ENCODE measurements at regions not wholly inside any gene's neighbourhood (a gene's known extent, or its start where the extent isn't known, plus 50 kb on each side); places are given as distances from the start of the nearest gene placed in this dataset.

GRCh38 chr7:25500393-25500921, 272.2 kb upstream of the NPVF start:
- H3K27me3 ChIP-seq (ENCODE audit: insufficient read depth, poor library complexity, severe bottlenecking): no peaks in the 10 kb centered on the region
- no peak overlapping the region for H3K27ac ChIP-seq (replicated peaks)
- TF ChIP-seq, protein P1, sequence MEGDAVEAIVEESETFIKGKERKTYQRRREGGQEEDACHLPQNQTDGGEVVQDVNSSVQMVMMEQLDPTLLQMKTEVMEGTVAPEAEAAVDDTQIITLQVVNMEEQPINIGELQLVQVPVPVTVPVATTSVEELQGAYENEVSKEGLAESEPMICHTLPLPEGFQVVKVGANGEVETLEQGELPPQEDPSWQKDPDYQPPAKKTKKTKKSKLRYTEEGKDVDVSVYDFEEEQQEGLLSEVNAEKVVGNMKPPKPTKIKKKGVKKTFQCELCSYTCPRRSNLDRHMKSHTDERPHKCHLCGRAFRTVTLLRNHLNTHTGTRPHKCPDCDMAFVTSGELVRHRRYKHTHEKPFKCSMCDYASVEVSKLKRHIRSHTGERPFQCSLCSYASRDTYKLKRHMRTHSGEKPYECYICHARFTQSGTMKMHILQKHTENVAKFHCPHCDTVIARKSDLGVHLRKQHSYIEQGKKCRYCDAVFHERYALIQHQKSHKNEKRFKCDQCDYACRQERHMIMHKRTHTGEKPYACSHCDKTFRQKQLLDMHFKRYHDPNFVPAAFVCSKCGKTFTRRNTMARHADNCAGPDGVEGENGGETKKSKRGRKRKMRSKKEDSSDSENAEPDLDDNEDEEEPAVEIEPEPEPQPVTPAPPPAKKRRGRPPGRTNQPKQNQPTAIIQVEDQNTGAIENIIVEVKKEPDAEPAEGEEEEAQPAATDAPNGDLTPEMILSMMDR (IDR thresholded peaks at IDR 0.05; ENCODE audit: insufficient read depth, low read length): no peak
- TF ChIP-seq, protein P2, sequence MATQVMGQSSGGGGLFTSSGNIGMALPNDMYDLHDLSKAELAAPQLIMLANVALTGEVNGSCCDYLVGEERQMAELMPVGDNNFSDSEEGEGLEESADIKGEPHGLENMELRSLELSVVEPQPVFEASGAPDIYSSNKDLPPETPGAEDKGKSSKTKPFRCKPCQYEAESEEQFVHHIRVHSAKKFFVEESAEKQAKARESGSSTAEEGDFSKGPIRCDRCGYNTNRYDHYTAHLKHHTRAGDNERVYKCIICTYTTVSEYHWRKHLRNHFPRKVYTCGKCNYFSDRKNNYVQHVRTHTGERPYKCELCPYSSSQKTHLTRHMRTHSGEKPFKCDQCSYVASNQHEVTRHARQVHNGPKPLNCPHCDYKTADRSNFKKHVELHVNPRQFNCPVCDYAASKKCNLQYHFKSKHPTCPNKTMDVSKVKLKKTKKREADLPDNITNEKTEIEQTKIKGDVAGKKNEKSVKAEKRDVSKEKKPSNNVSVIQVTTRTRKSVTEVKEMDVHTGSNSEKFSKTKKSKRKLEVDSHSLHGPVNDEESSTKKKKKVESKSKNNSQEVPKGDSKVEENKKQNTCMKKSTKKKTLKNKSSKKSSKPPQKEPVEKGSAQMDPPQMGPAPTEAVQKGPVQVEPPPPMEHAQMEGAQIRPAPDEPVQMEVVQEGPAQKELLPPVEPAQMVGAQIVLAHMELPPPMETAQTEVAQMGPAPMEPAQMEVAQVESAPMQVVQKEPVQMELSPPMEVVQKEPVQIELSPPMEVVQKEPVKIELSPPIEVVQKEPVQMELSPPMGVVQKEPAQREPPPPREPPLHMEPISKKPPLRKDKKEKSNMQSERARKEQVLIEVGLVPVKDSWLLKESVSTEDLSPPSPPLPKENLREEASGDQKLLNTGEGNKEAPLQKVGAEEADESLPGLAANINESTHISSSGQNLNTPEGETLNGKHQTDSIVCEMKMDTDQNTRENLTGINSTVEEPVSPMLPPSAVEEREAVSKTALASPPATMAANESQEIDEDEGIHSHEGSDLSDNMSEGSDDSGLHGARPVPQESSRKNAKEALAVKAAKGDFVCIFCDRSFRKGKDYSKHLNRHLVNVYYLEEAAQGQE (IDR thresholded peaks at IDR 0.05; ENCODE audit: insufficient replicate concordance, low read depth): no peak
- TF ChIP-seq POLR2AphosphoS5 (IDR thresholded peaks at IDR 0.05; ENCODE audit: low read depth) (no peak), GABPA (IDR thresholded peaks at IDR 0.05; ENCODE audit: low read depth) (no peak), SPI1 (IDR thresholded peaks at IDR 0.05; ENCODE audit: borderline replicate concordance, low read depth) (no peak)
- H3K4me3 ChIP-seq (replicated peaks; ENCODE audit: insufficient read depth, low read length): no peak overlapping the region
- no peak for DNase-seq (ENCODE audit: low read depth in 1 of 2, low spot score in 1 of 2)

DNA sequence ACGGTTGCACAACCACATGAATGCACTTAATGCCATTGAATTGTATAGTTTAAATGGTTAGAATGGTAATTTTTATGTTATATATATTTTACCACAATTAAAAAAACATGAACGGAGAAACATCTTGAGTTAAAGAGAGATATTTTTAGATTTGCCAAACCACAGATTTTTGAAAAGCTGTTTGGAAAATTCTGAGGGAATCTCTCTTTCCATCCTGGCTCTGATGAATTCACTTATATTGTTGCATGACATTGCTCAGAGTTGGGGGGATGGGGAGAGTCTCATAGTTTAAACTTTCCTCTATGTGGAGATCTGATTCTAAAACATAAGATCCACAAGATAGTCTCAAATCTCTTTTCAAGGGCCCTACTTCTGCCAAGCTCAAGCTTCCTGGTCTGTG, 275.0 kb upstream of the NPVF start:
- no peak for DNase-seq (ENCODE audit: low read depth in 1 of 2, low spot score in 1 of 2)
- Histone ChIP-seq H3K27me3 (ENCODE audit: insufficient read depth, poor library complexity, severe bottlenecking) (no peaks in the 10 kb centered on the region), H3K4me3 (replicated peaks; ENCODE audit: insufficient read depth, low read length) (no peak overlapping the region), H3K27ac (replicated peaks) (no peak overlapping the region)
- TF ChIP-seq POLR2AphosphoS5 (IDR thresholded peaks at IDR 0.05; ENCODE audit: low read depth): no peak

DNA sequence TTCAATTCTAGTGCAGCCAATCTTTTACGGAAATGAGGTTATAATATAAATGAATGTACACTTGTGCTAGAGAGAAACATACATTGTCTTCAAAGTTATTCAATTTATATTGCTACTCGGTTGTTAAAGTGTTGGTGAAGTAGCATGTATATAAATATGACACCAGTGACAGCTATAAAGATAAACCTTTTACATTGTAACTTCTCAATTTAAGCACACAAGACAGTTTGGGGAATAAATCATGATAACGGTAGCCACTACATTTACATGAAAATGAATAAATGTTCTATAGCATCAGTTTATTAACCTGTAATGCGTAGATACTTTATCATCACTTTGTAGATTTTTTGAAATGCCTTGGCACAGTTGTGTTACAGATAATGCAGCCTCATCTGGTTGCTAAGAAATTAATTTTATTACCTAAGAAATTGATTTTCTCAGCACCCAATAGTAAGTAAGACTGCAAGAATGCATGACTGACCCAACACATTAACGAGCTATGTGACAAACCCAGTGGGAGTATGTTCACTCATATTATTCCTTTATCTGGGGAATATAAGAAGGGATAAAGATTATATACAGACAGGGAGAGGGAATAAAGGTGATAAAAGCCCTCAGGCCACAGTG, 283.9 kb upstream of the NPVF start:
- DNase-seq (ENCODE audit: low read depth in 1 of 2, low spot score in 1 of 2): no peak
- no peak overlapping the region for H3K27ac ChIP-seq (replicated peaks)
- no peaks in the 10 kb centered on the region for H3K27me3 ChIP-seq (ENCODE audit: insufficient read depth, poor library complexity, severe bottlenecking)
- TF ChIP-seq POLR2AphosphoS5 (IDR thresholded peaks at IDR 0.05; ENCODE audit: low read depth): no peak
- no peak for TF ChIP-seq GABPA (IDR thresholded peaks at IDR 0.05; ENCODE audit: low read depth)
- TF ChIP-seq, protein P1 (IDR thresholded peaks at IDR 0.05; ENCODE audit: insufficient read depth, low read length): no peak
- TF ChIP-seq SPI1 (IDR thresholded peaks at IDR 0.05; ENCODE audit: borderline replicate concordance, low read depth): no peak
- TF ChIP-seq, protein P2 (IDR thresholded peaks at IDR 0.05; ENCODE audit: insufficient replicate concordance, low read depth): no peak
- H3K4me3 ChIP-seq (replicated peaks; ENCODE audit: insufficient read depth, low read length): no peak overlapping the region

DNA sequence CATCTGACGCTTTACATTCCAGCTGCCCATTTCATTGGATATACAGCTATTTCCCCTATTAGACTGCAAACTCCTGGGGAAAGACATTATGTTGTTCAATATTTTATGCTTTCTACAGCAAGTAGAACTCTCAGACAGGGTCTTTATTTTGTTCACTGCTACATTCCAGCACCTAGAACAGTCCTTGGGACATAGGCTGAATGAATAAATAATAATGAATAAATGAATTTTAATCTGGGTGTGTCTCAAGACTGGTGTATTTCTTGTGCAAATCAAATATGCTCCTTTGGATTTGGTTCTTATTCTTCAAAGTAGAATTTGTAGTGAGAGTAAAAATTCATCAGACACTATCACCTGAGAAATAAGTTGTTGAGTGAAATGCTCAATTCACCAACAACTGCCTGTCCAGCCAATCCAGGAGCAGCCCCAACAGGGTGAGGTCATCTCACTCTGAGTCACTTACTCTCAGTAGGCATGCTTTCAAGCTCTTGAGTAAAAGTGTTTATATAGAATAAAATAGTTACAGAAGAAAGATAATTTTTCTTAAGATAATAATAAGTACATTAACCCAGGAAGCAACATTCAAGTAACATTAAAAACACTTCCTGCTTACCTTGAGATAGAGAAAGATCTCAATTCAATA, 287.5 kb upstream of the NPVF start:
- Histone ChIP-seq H3K27me3 (ENCODE audit: insufficient read depth, poor library complexity, severe bottlenecking) (no peaks in the 10 kb centered on the region), H3K27ac (replicated peaks) (no peak overlapping the region), H3K4me3 (replicated peaks; ENCODE audit: insufficient read depth, low read length) (no peak overlapping the region)
- TF ChIP-seq, protein P1 (IDR thresholded peaks at IDR 0.05; ENCODE audit: insufficient read depth, low read length): no peak
- TF ChIP-seq, protein P2 (IDR thresholded peaks at IDR 0.05; ENCODE audit: insufficient replicate concordance, low read depth): no peak
- no peak for TF ChIP-seq GABPA (IDR thresholded peaks at IDR 0.05; ENCODE audit: low read depth)
- TF ChIP-seq POLR2AphosphoS5 (IDR thresholded peaks at IDR 0.05; ENCODE audit: low read depth): no peak
- TF ChIP-seq SPI1 (IDR thresholded peaks at IDR 0.05; ENCODE audit: borderline replicate concordance, low read depth): no peak
- no peak for DNase-seq (ENCODE audit: low read depth in 1 of 2, low spot score in 1 of 2)

Measured in HL-60 (cell line).